Stimulated activated CD8-positive, alpha-beta memory T cell treated with anti-CD3 and anti-CD28 coated beads, Interleukin-7, amount 100 ng/mL, for 1 hour (primary cell): ENCODE measurements at regions not wholly inside any gene's neighbourhood (a gene's known extent, or its start where the extent isn't known, plus 50 kb on each side); places are given as distances from the start of the nearest gene placed in this dataset.
"Not testable (repeated sequence)": the region's sequence is repeated elsewhere in the genome, so short reads cannot be mapped to it uniquely, and the experiment has no call there.

ENCODE experiments used
- DNase-seq, 2 donors: peaks; one replicate each; pipeline ENCODE4 v3.0.0-alpha.2; 2020; ENCODE audit warnings: low read depth in 2 of 2

- DNase-seq = not testable (repeated sequence)
Measured at GRCh38 chr7:63748571-63749302, 249.9 kb upstream of the ZNF722 start.

GRCh38 chr7:63752446-63752845, 246.2 kb upstream of the ZNF722 start:
- DNase-seq = not testable (repeated sequence)

- DNase-seq = not testable (repeated sequence)
Measured at GRCh38 chr7:63753160-63753559, 245.5 kb upstream of the ZNF722 start.

- not testable (repeated sequence) for DNase-seq
Measured at GRCh38 chr7:63760202-63760601, 238.4 kb upstream of the ZNF722 start.

GRCh38 chr7:63765541-63765940, 233.1 kb upstream of the ZNF722 start:
- not testable (repeated sequence) for DNase-seq

- DNase-seq = not testable (repeated sequence)
Measured at GRCh38 chr7:63766197-63766596, 232.5 kb upstream of the ZNF722 start.

- not testable (repeated sequence) for DNase-seq
Measured at GRCh38 chr7:63770162-63770561, 228.5 kb upstream of the ZNF722 start.

GRCh38 chr7:63771389-63772085, 227.1 kb upstream of the ZNF722 start:
- DNase-seq = not testable (repeated sequence)

GRCh38 chr7:63789378-63790176, 209.1 kb upstream of the ZNF722 start:
- peak in 1 of 2 donors; percentile 1 for DNase-seq

- DNase-seq = not testable (repeated sequence)
Measured at GRCh38 chr7:63790177-63790763, 208.4 kb upstream of the ZNF722 start.
